T-cell (primary cell): ENCODE measurements at regions not wholly inside any gene's neighbourhood (a gene's known extent, or its start where the extent isn't known, plus 50 kb on each side); places are given as distances from the start of the nearest gene placed in this dataset.
"Not testable (repeated sequence)": the region's sequence is repeated elsewhere in the genome, so short reads cannot be mapped to it uniquely, and the experiment has no call there.

Experiments used
- ATAC-seq, 4 experiments: fragments of 200-7000 bp in 3 of 4; fragments of 150-1000 bp in 1 of 4; cut with Tn5 transposase; replicated peaks in 1 of 4; 1 replicate in 3 of 4; 2 replicates in 1 of 4; pipeline ENCODE4 v1.10.0; 2021; ENCODE audit warnings: moderate library complexity in 3 of 4, mild to moderate bottlenecking in 2 of 4, moderate number of reproducible peaks in 1 of 4
- CTCF ChIA-PET, 2 donors: fragments of 300-600 bp; sonication (Branson Sonifier 250); formaldehyde crosslinking; loops; one replicate each; lab custom pipeline; 2022; ENCODE audit warnings: antibody characterized with exemption in 2 of 2; lab: Charles Lee
- POLR2A ChIA-PET, 2 donors: fragments of 300-600 bp; sonication (Branson Sonifier 250); formaldehyde crosslinking; loops; one replicate each; lab custom pipeline; 2022; ENCODE audit warnings: antibody characterized with exemption in 2 of 2; lab: Charles Lee
- DNase-seq, 35 experiments: peaks; one replicate each; pipeline versions ENCODE4 v3.0.0 to v3.0.0-alpha.2; 2013 to 2023
- H3K27ac ChIP-seq: one replicate; pipeline ENCODE4 v1.5.1; 2013; ENCODE audit warnings: low read length
- H3K27me3 ChIP-seq, 2 experiments: replicated peaks in 1 of 2; 1 replicate in 1 of 2; 2 replicates in 1 of 2; pipeline versions ENCODE4 v1.6.1 to v1.7.0; 2013; ENCODE audit warnings: low read length in 1 of 2, mixed read lengths in 1 of 2; ENCODE audit not compliant: control insufficient read depth in 2 of 2, insufficient read depth in 2 of 2; ENCODE audit errors: extremely low read depth in 1 of 2
- H3K36me3 ChIP-seq, 2 donors: 1 replicate in 1 of 2; 2 replicates in 1 of 2; pipeline versions ENCODE4 v1.6.1 to v1.7.0; 2013; ENCODE audit warnings: low read length in 1 of 2; ENCODE audit not compliant: control insufficient read depth in 2 of 2, insufficient read depth in 1 of 2; ENCODE audit errors: extremely low read depth in 1 of 2
- H3K4me1 ChIP-seq, 2 experiments: 1 replicate in 1 of 2; 2 replicates in 1 of 2; pipeline versions ENCODE4 v1.6.1 to v1.7.0; 2013; ENCODE audit warnings: low read length in 2 of 2, mixed read lengths in 1 of 2; ENCODE audit not compliant: insufficient read depth in 2 of 2, control insufficient read depth in 1 of 2; ENCODE audit errors: extremely low read depth in 1 of 2
- H3K4me3 ChIP-seq, 2 donors: 1 replicate in 1 of 2; 2 replicates in 1 of 2; pipeline versions ENCODE4 v1.5.1 to v1.7.0; 2013; ENCODE audit warnings: mild to moderate bottlenecking in 2 of 2, low read length in 1 of 2, moderate library complexity in 1 of 2; ENCODE audit not compliant: control insufficient read depth in 1 of 2; ENCODE audit errors: extremely low read depth in 1 of 2
- H3K9me3 ChIP-seq: 2 replicates; pipeline ENCODE4 v1.7.0; 2013
- H3K27ac Mint-ChIP-seq, 2 donors: one replicate each; pipeline ENCODE4 v1.8.0; 2020 to 2021; ENCODE audit warnings: mild to moderate bottlenecking in 2 of 2, mixed read lengths in 2 of 2
- H3K27me3 Mint-ChIP-seq, 2 donors: one replicate each; pipeline ENCODE4 v1.8.0; 2021 to 2022; ENCODE audit warnings: mixed read lengths in 2 of 2
- H3K36me3 Mint-ChIP-seq: one replicate; pipeline ENCODE4 v1.8.0; 2021; ENCODE audit warnings: mixed read lengths
- H3K4me1 Mint-ChIP-seq, 3 donors: one replicate each; pipeline ENCODE4 v1.8.0; 2020 to 2022; ENCODE audit warnings: mixed read lengths in 3 of 3, mild to moderate bottlenecking in 1 of 3
- H3K4me3 Mint-ChIP-seq, 3 donors: one replicate each; pipeline ENCODE4 v1.8.0; 2020 to 2022; ENCODE audit warnings: mild to moderate bottlenecking in 3 of 3, mixed read lengths in 3 of 3, moderate library complexity in 3 of 3
- H3K9me3 Mint-ChIP-seq, 3 donors: one replicate each; pipeline ENCODE4 v1.8.0; 2020 to 2022; ENCODE audit warnings: mixed read lengths in 3 of 3
- WGBS: methylation state at CpG from one replicate; pipeline ENCODE4 v1.1.5; 2013; ENCODE audit warnings: missing lambda C conversion rate; ENCODE audit not compliant: insufficient coverage; 5-methylcytosine and 5-hydroxymethylcytosine counted together

GRCh38 chr12:59424666-59425065, 171.2 kb upstream of the SLC16A7 start:
- H3K27ac Mint-ChIP-seq, H3K4me1 Mint-ChIP-seq, H3K4me1 ChIP-seq, H3K36me3 Mint-ChIP-seq, H3K4me3 ChIP-seq, H3K9me3 ChIP-seq, DNase-seq, H3K27ac ChIP-seq, POLR2A ChIA-PET, ATAC-seq, H3K27me3 Mint-ChIP-seq, H3K27me3 ChIP-seq, H3K4me3 Mint-ChIP-seq, H3K36me3 ChIP-seq, H3K9me3 Mint-ChIP-seq: not testable (repeated sequence)
- CTCF ChIA-PET: interaction anchor here in 1 of 2 donors (0.8 kb wide), 1 partner anchor 10 kb away, joined by 3 read pairs; no protein-coding TSS in a partner anchor
- no CpG with 5 or more reads among the region's 3 CpGs for WGBS

GRCh38 chr12:59414051-59414450, 181.8 kb upstream of the SLC16A7 start:
- no peaks in the 10 kb centered on the region for H3K36me3 Mint-ChIP-seq
- H3K4me3 ChIP-seq: no peak overlapping the region
- H3K27ac ChIP-seq: no peak overlapping the region
- WGBS: no CpG with 5 or more reads among the region's 1 CpG
- no peak overlapping the region for H3K4me3 Mint-ChIP-seq
- no peak overlapping the region for H3K27ac Mint-ChIP-seq
- no peaks in the 10 kb centered on the region for H3K27me3 ChIP-seq
- no peaks in the 10 kb centered on the region for H3K9me3 Mint-ChIP-seq
- DNase-seq: no peak
- CTCF ChIA-PET: no interaction called here
- H3K9me3 ChIP-seq: no peaks in the 10 kb centered on the region
- POLR2A ChIA-PET: no interaction called here
- ATAC-seq: no peak
- no peaks in the 10 kb centered on the region for H3K4me1 ChIP-seq
- H3K27me3 Mint-ChIP-seq: peaks cover 0 to 3% of the 10 kb centered on the region in 2 donors
- no peaks in the 10 kb centered on the region for H3K36me3 ChIP-seq
- H3K4me1 Mint-ChIP-seq: peaks cover 0 to 2% (median 0%) of the 10 kb centered on the region in 3 donors

GRCh38 chr12:59408431-59408830, 187.4 kb upstream of the SLC16A7 start:
- POLR2A ChIA-PET: no interaction called here
- no peak overlapping the region for H3K4me3 Mint-ChIP-seq
- 100% methylated on average over 1 of the region's 1 CpG for WGBS

DNA sequence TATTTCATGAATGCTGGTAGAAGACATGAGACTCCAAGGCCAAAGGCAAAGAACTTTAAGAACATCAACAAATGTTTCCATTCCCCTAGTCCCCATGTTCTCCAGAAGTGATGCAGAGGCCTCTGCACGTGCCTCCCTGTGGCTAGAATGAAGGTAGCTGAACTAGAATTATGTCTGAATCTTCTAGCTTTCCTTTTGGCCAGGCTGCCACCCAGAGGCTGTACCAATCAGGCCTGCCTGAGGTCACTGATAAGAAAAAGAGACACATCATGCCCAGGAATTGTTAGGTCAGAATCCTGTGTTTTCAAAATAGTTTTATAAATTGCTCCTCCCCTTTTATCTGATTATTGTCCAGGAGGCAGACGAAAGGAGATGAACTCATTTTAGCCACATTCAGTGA, 188.0 kb upstream of the SLC16A7 start:
- H3K27me3 Mint-ChIP-seq: peaks cover 1 to 2% of the 10 kb centered on the region in 2 donors
- no peaks in the 10 kb centered on the region for H3K9me3 Mint-ChIP-seq
- no peak overlapping the region for H3K27ac Mint-ChIP-seq
- ChIA-PET POLR2A (no interaction called here), CTCF (interaction anchor here in 1 of 2 donors (0.7 kb wide), 1 partner anchor 10 kb away, joined by 4 read pairs; no protein-coding TSS in a partner anchor)
- H3K36me3 Mint-ChIP-seq: no peaks in the 10 kb centered on the region
- peaks cover 0 to 2% (median 0%) of the 10 kb centered on the region in 3 donors for H3K4me1 Mint-ChIP-seq
- no CpG with 5 or more reads among the region's 2 CpGs for whole genome bisulfite sequencing
- Histone ChIP-seq H3K9me3 (no peaks in the 10 kb centered on the region), H3K27ac (no peak overlapping the region), H3K36me3 (no peaks in the 10 kb centered on the region), H3K27me3 (no peaks in the 10 kb centered on the region), H3K4me3 (no peak overlapping the region), H3K4me1 (no peaks in the 10 kb centered on the region)
- no peak overlapping the region for H3K4me3 Mint-ChIP-seq
- DNase-seq: no peak
- no peak for ATAC-seq

More at GRCh38 chr12:59408431-59408830, 187.4 kb upstream of the SLC16A7 start:
- H3K27me3 ChIP-seq: no peaks in the 10 kb centered on the region
- no peaks in the 10 kb centered on the region for H3K9me3 ChIP-seq
- no peaks in the 10 kb centered on the region for H3K36me3 Mint-ChIP-seq
- DNase-seq: no peak
- ATAC-seq: no peak
- no peak overlapping the region for H3K27ac Mint-ChIP-seq
- no peak overlapping the region for H3K27ac ChIP-seq
- no peak overlapping the region for H3K4me3 ChIP-seq
- CTCF ChIA-PET: no interaction called here
- H3K4me1 ChIP-seq: no peaks in the 10 kb centered on the region
- peaks cover 1 to 3% of the 10 kb centered on the region in 2 donors for H3K27me3 Mint-ChIP-seq
- no peaks in the 10 kb centered on the region for H3K36me3 ChIP-seq
- H3K4me1 Mint-ChIP-seq: peaks cover 0 to 2% (median 0%) of the 10 kb centered on the region in 3 donors
- no peaks in the 10 kb centered on the region for H3K9me3 Mint-ChIP-seq

GRCh38 chr12:59405992-59406391, 189.8 kb upstream of the SLC16A7 start:
- no peak overlapping the region for H3K4me3 Mint-ChIP-seq
- ATAC-seq: no peak
- Histone ChIP-seq H3K27me3 (no peaks in the 10 kb centered on the region), H3K4me1 (no peaks in the 10 kb centered on the region), H3K9me3 (no peaks in the 10 kb centered on the region), H3K36me3 (no peaks in the 10 kb centered on the region), H3K27ac (no peak overlapping the region), H3K4me3 (no peak overlapping the region)
- H3K9me3 Mint-ChIP-seq: no peaks in the 10 kb centered on the region
- POLR2A ChIA-PET: no interaction called here
- DNase-seq: no peak
- no peaks in the 10 kb centered on the region for H3K36me3 Mint-ChIP-seq
- CTCF ChIA-PET: interaction anchor here in 1 of 2 donors (0.6 to 1.1 kb wide), 3 partner anchors 12 to 429 kb away, joined by 3 to 5 read pairs (median 3); no protein-coding TSS in a partner anchor
- no peak overlapping the region for H3K27ac Mint-ChIP-seq
- H3K4me1 Mint-ChIP-seq: peaks cover 0 to 2% (median 0%) of the 10 kb centered on the region in 3 donors
- peaks cover 0 to 1% of the 10 kb centered on the region in 2 donors for H3K27me3 Mint-ChIP-seq

DNA sequence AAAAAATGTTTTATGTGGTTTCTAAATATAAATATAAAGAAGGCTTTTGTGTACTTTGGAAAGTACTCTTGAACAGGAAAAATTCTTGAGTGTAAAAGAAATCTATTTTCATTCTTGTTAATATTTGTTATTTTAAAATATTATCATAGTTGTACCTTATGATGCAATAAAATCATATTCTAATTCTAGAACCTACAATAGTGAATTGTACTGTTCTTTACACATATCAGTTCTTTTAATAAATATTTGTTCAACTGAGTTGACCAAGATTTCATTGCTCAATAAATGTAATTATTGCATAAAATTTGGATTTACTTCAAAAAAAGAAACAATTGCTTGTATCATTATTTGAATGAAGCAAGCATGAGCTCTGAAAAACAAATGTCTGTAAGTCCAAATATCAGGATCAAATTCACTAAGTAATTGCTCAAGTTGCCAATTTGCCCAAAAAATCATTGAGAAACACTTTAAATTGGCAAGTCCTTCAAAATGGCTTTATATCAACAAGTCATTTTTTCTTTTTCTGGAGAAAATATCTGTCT, 191.6 kb upstream of the SLC16A7 start:
- no peaks in the 10 kb centered on the region for H3K9me3 Mint-ChIP-seq
- ATAC-seq (no peak), DNase-seq (no peak)
- CTCF ChIA-PET: interaction anchor here (0.9 to 1.7 kb wide), 4 partner anchors 256 to 431 kb away, joined by 3 to 8 read pairs (median 6); no protein-coding TSS in a partner anchor
- H3K36me3 ChIP-seq: no peaks in the 10 kb centered on the region
- no peak overlapping the region for H3K27ac Mint-ChIP-seq
- no peak overlapping the region for H3K4me3 Mint-ChIP-seq
- POLR2A ChIA-PET: no interaction called here
- H3K9me3 ChIP-seq: no peaks in the 10 kb centered on the region
- no peaks in the 10 kb centered on the region for H3K36me3 Mint-ChIP-seq
- H3K27me3 Mint-ChIP-seq: peaks cover 0 to 1% of the 10 kb centered on the region in 2 donors
- H3K4me1 ChIP-seq: no peaks in the 10 kb centered on the region
- no peak overlapping the region for H3K4me3 ChIP-seq
- no peak overlapping the region for H3K27ac ChIP-seq
- H3K27me3 ChIP-seq: no peaks in the 10 kb centered on the region
- peaks cover 0 to 2% (median 0%) of the 10 kb centered on the region in 3 donors for H3K4me1 Mint-ChIP-seq
